Lower leg skin (tissue), 3 donors: ENCODE measurements at regions not wholly inside any gene's neighbourhood (a gene's known extent, or its start where the extent isn't known, plus 50 kb on each side); places are given as distances from the start of the nearest gene placed in this dataset.

Source experiments
- CTCF ChIP-seq, 3 donors: fragments of 450-650 bp; IDR thresholded peaks; one replicate each; pipeline ENCODE4 v1.5.1; 2016; ENCODE audit warnings: antibody characterized with exemption in 3 of 3, mild to moderate bottlenecking in 3 of 3, moderate library complexity in 2 of 3
- POLR2A ChIP-seq, 2 donors: fragments of 450-650 bp; IDR thresholded peaks; one replicate each; pipeline ENCODE4 v1.6.1; 2016 to 2017; ENCODE audit warnings: antibody characterized with exemption in 2 of 2, mild to moderate bottlenecking in 1 of 2, moderate library complexity in 1 of 2

GRCh38 chr16:52597073-52597771 lies 50.3 kb upstream of the TOX3 start:
- no peak for TF ChIP-seq POLR2A (IDR thresholded peaks at IDR 0.05)
- no peak for TF ChIP-seq CTCF (IDR thresholded peaks at IDR 0.05)
